Spleen (tissue), 7 donors: ENCODE measurements at regions not wholly inside any gene's neighbourhood (a gene's known extent, or its start where the extent isn't known, plus 50 kb on each side); places are given as distances from the start of the nearest gene placed in this dataset.

Experiments
- POLR2AphosphoS5 ChIP-seq, 3 donors: sonication (generic); formaldehyde crosslinking; IDR thresholded peaks; one replicate each; pipeline ENCODE4 v1.5.1; 2017; ENCODE audit warnings: antibody characterized with exemption in 3 of 3
- TF ChIP-seq, protein P1 (sequence below), 11 experiments: fragments of 200-600 bp in 7 of 11; fragments of 450-650 bp in 4 of 11; sonication (generic) in 4 of 11; IDR thresholded peaks in 8 of 11; conservative IDR thresholded peaks in 3 of 11; 1 replicate in 7 of 11; 2 replicates in 4 of 11; pipeline versions ENCODE4 v1.4.0 to v1.8.0; 2016 to 2021; ENCODE audit warnings: antibody characterized with exemption in 11 of 11, inconsistent platforms in 4 of 11, mild to moderate bottlenecking in 1 of 11
- donor health status: DM: no; HTN: no; CAD: no; lungs with moderate emphysema.
- donor health status: DM: no; HTN: no; CAD: no.
- donor health status: DM: no; HTN: no; CAD: no.

DNA sequence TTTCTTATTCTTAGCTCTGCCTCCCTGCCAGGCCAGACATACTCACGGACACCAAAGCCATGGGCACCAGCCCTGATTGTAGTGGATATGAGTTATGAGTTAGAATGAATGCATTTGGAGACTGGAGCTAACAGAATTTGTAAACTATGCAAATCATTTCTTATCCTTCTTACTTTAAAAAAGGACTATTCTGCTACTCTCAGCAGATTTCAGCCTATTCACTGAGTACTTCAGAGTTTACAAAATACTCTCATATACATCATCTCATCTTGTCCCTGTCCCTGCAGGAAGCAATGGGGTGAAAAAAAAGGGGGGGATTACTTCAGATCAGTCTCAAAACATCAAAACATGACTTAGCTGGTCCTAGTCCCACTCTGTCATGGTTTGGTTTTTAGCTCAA lies 541.4 kb upstream of the PLXNA2 start:
- no peak for TF ChIP-seq POLR2AphosphoS5 (IDR thresholded peaks at IDR 0.05)
- TF ChIP-seq, protein P1, sequence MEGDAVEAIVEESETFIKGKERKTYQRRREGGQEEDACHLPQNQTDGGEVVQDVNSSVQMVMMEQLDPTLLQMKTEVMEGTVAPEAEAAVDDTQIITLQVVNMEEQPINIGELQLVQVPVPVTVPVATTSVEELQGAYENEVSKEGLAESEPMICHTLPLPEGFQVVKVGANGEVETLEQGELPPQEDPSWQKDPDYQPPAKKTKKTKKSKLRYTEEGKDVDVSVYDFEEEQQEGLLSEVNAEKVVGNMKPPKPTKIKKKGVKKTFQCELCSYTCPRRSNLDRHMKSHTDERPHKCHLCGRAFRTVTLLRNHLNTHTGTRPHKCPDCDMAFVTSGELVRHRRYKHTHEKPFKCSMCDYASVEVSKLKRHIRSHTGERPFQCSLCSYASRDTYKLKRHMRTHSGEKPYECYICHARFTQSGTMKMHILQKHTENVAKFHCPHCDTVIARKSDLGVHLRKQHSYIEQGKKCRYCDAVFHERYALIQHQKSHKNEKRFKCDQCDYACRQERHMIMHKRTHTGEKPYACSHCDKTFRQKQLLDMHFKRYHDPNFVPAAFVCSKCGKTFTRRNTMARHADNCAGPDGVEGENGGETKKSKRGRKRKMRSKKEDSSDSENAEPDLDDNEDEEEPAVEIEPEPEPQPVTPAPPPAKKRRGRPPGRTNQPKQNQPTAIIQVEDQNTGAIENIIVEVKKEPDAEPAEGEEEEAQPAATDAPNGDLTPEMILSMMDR (IDR thresholded peaks at IDR 0.05 in 8 of 11, conservative IDR thresholded peaks at IDR 0.05 in 3 of 11): no peak
